Smooth muscle cell (in vitro differentiated cells): ENCODE measurements at regions not wholly inside any gene's neighbourhood (a gene's known extent, or its start where the extent isn't known, plus 50 kb on each side); places are given as distances from the start of the nearest gene placed in this dataset.
A peak's percentile ranks its signal among the peaks of the same experiment; 100 is the strongest.

Experiments
- DNase-seq: peaks from one replicate; lab custom pipeline; 2025; ENCODE audit not compliant: unreplicated experiment; lab: John Stamatoyannopoulos, UW
- H2AFZ ChIP-seq: fragments of 200-600 bp; sonication (generic); 2 replicates; pipeline ENCODE4 v1.6.0; 2016; ENCODE audit warnings: antibody characterized with exemption, low read depth, mild to moderate bottlenecking
- H3F3A ChIP-seq: fragments of 200-600 bp; sonication (generic); 2 replicates; pipeline ENCODE4 v1.6.0; 2017; ENCODE audit warnings: antibody characterized with exemption, low read depth
- H3K27ac ChIP-seq: fragments of 200-600 bp; sonication (generic); 2 replicates; pipeline ENCODE4 v1.5.1; 2016; ENCODE audit warnings: low read depth, mild to moderate bottlenecking
- H3K27me3 ChIP-seq: fragments of 200-600 bp; sonication (generic); 2 replicates; pipeline ENCODE4 v1.6.1; 2016; ENCODE audit warnings: low read depth, mild to moderate bottlenecking
- H3K36me3 ChIP-seq: fragments of 200-600 bp; sonication (generic); 2 replicates; pipeline ENCODE4 v1.5.1; 2016; ENCODE audit warnings: low read depth
- H3K4me1 ChIP-seq: fragments of 200-600 bp; sonication (generic); 2 replicates; pipeline ENCODE4 v1.5.1; 2016; ENCODE audit warnings: low read depth
- H3K4me2 ChIP-seq: fragments of 200-600 bp; sonication (generic); 2 replicates; pipeline ENCODE4 v1.6.0; 2016; ENCODE audit warnings: mild to moderate bottlenecking
- H3K4me3 ChIP-seq: fragments of 200-600 bp; sonication (generic); 2 replicates; pipeline ENCODE4 v1.5.1; 2016; ENCODE audit warnings: mild to moderate bottlenecking
- H3K79me2 ChIP-seq: fragments of 200-600 bp; sonication (generic); 2 replicates; pipeline ENCODE4 v1.6.0; 2016; ENCODE audit warnings: low read depth, mild to moderate bottlenecking
- H3K9ac ChIP-seq: fragments of 200-600 bp; sonication (generic); 2 replicates; pipeline ENCODE4 v1.6.0; 2016; ENCODE audit warnings: low read depth
- H3K9me3 ChIP-seq: fragments of 200-600 bp; sonication (generic); replicated peaks from 2 replicates; pipeline ENCODE4 v1.5.1; 2016; ENCODE audit warnings: low read depth
- H4K20me1 ChIP-seq: fragments of 200-600 bp; sonication (generic); 2 replicates; pipeline ENCODE4 v1.6.0; 2016; ENCODE audit warnings: low read depth
- CTCF ChIP-seq: fragments of 200-600 bp; sonication (generic); IDR thresholded peaks from 2 replicates; pipeline ENCODE4 v1.5.1; 2017; ENCODE audit warnings: borderline replicate concordance, mild to moderate bottlenecking, antibody characterized with exemption; ENCODE audit not compliant: insufficient read depth, poor library complexity, severe bottlenecking
- WGBS: methylation state at CpG from one replicate; pipeline ENCODE4 v1.1.7; 2016; ENCODE audit warnings: low lambda C conversion rate; 5-methylcytosine and 5-hydroxymethylcytosine counted together

GRCh38 chr17:36727577-36727976, 126.2 kb downstream of the MRM1 start:
- 26% methylated on average over 4 of the region's 4 CpGs for WGBS

GRCh38 chr17:36728030-36728991, 126.9 kb downstream of the MRM1 start:
- Histone ChIP-seq H4K20me1 (no peaks in the 10 kb centered on the region), H2AFZ (no peak overlapping the region), H3K4me3 (no peak overlapping the region), H3K36me3 (no peaks in the 10 kb centered on the region), H3K79me2 (no peaks in the 10 kb centered on the region), H3K4me2 (peak overlapping the region; percentile 79), H3K27ac (no peak overlapping the region), H3K27me3 (peaks cover 28% of the 10 kb centered on the region), H3F3A (no peaks in the 10 kb centered on the region), H3K4me1 (peaks cover 32% of the 10 kb centered on the region), H3K9me3 (no peaks in the 10 kb centered on the region), H3K9ac (no peak overlapping the region)
- WGBS = 22% methylated on average over 30 of the region's 30 CpGs
- no peak for TF ChIP-seq CTCF
- no peak for DNase-seq

More at GRCh38 chr17:36727577-36727976, 126.2 kb downstream of the MRM1 start:
- Histone ChIP-seq H3K79me2 (no peaks in the 10 kb centered on the region), H3K36me3 (no peaks in the 10 kb centered on the region), H4K20me1 (no peaks in the 10 kb centered on the region), H3K27me3 (peaks cover 27% of the 10 kb centered on the region), H3K9ac (no peak overlapping the region), H2AFZ (no peak overlapping the region), H3K27ac (no peak overlapping the region), H3K9me3 (no peaks in the 10 kb centered on the region), H3F3A (no peaks in the 10 kb centered on the region), H3K4me1 (peaks cover 35% of the 10 kb centered on the region), H3K4me3 (no peak overlapping the region), H3K4me2 (peak overlapping the region; percentile 79)
- no peak for TF ChIP-seq CTCF
- no peak for DNase-seq

DNA sequence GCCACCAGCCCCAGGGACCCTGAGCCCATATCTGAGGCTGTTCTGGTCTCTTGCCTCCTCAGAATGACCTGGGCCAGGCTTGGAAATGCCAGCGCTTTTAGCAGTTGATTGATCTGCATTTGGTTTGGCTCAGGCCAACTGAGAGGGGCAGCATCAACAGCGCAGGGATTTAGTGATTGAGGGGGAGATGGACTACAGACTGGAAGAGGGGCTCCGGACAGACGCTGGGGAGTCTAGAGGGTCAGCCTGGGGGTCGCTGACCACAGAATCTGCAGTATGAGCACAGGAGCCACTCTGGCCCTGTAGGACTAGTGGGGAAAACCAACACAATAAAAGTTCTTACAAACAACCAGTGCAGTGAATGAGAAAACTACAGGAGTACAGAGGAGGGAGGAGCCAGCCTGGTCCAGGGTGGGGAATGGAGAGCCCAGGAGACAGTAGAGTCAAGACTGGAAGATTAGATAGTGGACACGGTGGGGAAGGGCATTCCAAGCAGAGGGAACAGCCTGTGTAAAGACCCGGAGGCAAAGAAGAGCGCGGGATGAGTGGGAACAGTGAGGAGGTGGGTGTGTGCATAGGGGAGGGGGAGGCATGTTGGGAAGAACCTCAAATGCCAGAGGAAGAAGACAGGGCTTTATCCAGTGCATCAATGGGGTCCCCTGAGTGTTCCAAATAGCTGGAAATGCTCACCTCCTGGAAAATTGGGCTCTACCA, 128.9 kb downstream of the MRM1 start:
- no peak for TF ChIP-seq CTCF
- no peak overlapping the region for H3K27ac ChIP-seq
- no peaks in the 10 kb centered on the region for H3K9me3 ChIP-seq
- no peaks in the 10 kb centered on the region for H3K36me3 ChIP-seq
- no peaks in the 10 kb centered on the region for H4K20me1 ChIP-seq
- no peak for DNase-seq
- H2AFZ ChIP-seq = no peak overlapping the region
- no peak overlapping the region for H3K9ac ChIP-seq
- no peak overlapping the region for H3K4me3 ChIP-seq
- H3K27me3 ChIP-seq = peaks cover 28% of the 10 kb centered on the region
- WGBS = 84% methylated on average over 9 of the region's 9 CpGs
- no peaks in the 10 kb centered on the region for H3K79me2 ChIP-seq
- H3K4me2 ChIP-seq = no peak overlapping the region
- no peaks in the 10 kb centered on the region for H3F3A ChIP-seq
- H3K4me1 ChIP-seq = peaks cover 22% of the 10 kb centered on the region
